B cell (primary cell): ENCODE measurements at regions not wholly inside any gene's neighbourhood (a gene's known extent, or its start where the extent isn't known, plus 50 kb on each side); places are given as distances from the start of the nearest gene placed in this dataset.

Experiments used
- ATAC-seq: fragments of 200-7000 bp; cut with Tn5 transposase; one replicate; pipeline ENCODE4 v1.10.0; 2021; ENCODE audit warnings: low read depth, mild to moderate bottlenecking, moderate number of reproducible peaks, moderate library complexity
- CTCF ChIA-PET: fragments of 350-600 bp; sonication (Branson Sonifier 250); formaldehyde crosslinking; loops from one replicate; lab custom pipeline; 2021; ENCODE audit warnings: antibody characterized with exemption, inconsistent platforms; lab: Charles Lee
- POLR2A ChIA-PET: fragments of 350-600 bp; sonication (Branson Sonifier 250); formaldehyde crosslinking; loops from one replicate; lab custom pipeline; 2021; ENCODE audit warnings: antibody characterized with exemption; lab: Charles Lee
- DNase-seq: peaks from one replicate; pipeline ENCODE4 v3.0.0; 2013
- H2AFZ ChIP-seq: 2 replicates; pipeline ENCODE4 v1.6.1; 2012; ENCODE audit warnings: mild to moderate bottlenecking, low read depth, low read length; ENCODE audit not compliant: insufficient read depth, poor library complexity, severe bottlenecking
- H3K27ac ChIP-seq, 2 donors: 1 replicate in 1 of 2; 2 replicates in 1 of 2; pipeline ENCODE4 v1.5.1; 2012 to 2013; ENCODE audit warnings: low read length in 2 of 2, mild to moderate bottlenecking in 2 of 2, moderate library complexity in 1 of 2
- H3K27me3 ChIP-seq, 4 experiments: fragments of 200-600 bp in 1 of 4; sonication (generic) in 1 of 4; replicated peaks in 1 of 4; 1 replicate in 2 of 4; 2 replicates in 2 of 4; pipeline versions ENCODE4 v1.6.1 to v1.7.0; 2013 to 2016; ENCODE audit warnings: low read length in 3 of 4, mild to moderate bottlenecking in 2 of 4, mixed read lengths in 1 of 4, moderate library complexity in 1 of 4; ENCODE audit not compliant: insufficient read depth in 4 of 4, control insufficient read depth in 3 of 4; ENCODE audit errors: control extremely low read depth in 1 of 4
- H3K36me3 ChIP-seq, 2 experiments: replicated peaks in 1 of 2; 1 replicate in 1 of 2; 2 replicates in 1 of 2; pipeline versions ENCODE4 v1.6.1 to v1.7.1; 2013; ENCODE audit warnings: low read length in 1 of 2; ENCODE audit not compliant: insufficient read depth in 2 of 2, control insufficient read depth in 1 of 2; ENCODE audit errors: control extremely low read depth in 1 of 2, extremely low read depth in 1 of 2
- H3K4me1 ChIP-seq, 2 donors: fragments of 200-600 bp in 1 of 2; sonication (generic) in 1 of 2; 1 replicate in 1 of 2; 2 replicates in 1 of 2; pipeline versions ENCODE4 v1.5.1 to v1.6.1; 2013 to 2017; ENCODE audit warnings: low read length in 2 of 2; ENCODE audit not compliant: control insufficient read depth in 2 of 2, insufficient read depth in 2 of 2
- H3K4me2 ChIP-seq: replicated peaks from 2 replicates; pipeline ENCODE3; 2012; ENCODE audit warnings: mild to moderate bottlenecking, low read depth, low read length; ENCODE audit not compliant: poor library complexity, severe bottlenecking
- H3K4me3 ChIP-seq, 5 experiments: fragments of 200-600 bp in 1 of 5; sonication (generic) in 1 of 5; 1 replicate in 3 of 5; 2 replicates in 2 of 5; pipeline versions ENCODE4 v1.5.1 to v1.7.0; 2011 to 2016; ENCODE audit warnings: low read length in 4 of 5, mild to moderate bottlenecking in 4 of 5, low read depth in 2 of 5, control low read depth in 1 of 5, moderate library complexity in 1 of 5; ENCODE audit not compliant: insufficient read depth in 1 of 5; ENCODE audit errors: control extremely low read depth in 1 of 5, extremely low read depth in 1 of 5
- H3K79me2 ChIP-seq: fragments of 200-600 bp; sonication (generic); one replicate; pipeline ENCODE4 v1.6.0; 2016; ENCODE audit warnings: low read length; ENCODE audit not compliant: control insufficient read depth, insufficient read depth
- H3K9ac ChIP-seq: fragments of 200-600 bp; sonication (generic); 2 replicates; pipeline ENCODE4 v1.6.1; 2017; ENCODE audit warnings: mild to moderate bottlenecking, low read length, moderate library complexity
- H3K9me3 ChIP-seq, 3 donors: one replicate each; pipeline versions ENCODE4 v1.6.1 to v1.7.1; 2013; ENCODE audit warnings: low read length in 2 of 3; ENCODE audit not compliant: control insufficient read depth in 2 of 3, insufficient read depth in 1 of 3; ENCODE audit errors: control extremely low read depth in 1 of 3
- H4K20me1 ChIP-seq: 2 replicates; pipeline ENCODE4 v1.6.0; 2012; ENCODE audit warnings: mild to moderate bottlenecking, low read length; ENCODE audit not compliant: insufficient read depth, control insufficient read depth, poor library complexity, severe bottlenecking
- H3K27ac Mint-ChIP-seq: one replicate; pipeline ENCODE4 v1.8.0; 2021; ENCODE audit warnings: mixed read lengths
- H3K27me3 Mint-ChIP-seq: one replicate; pipeline ENCODE4 v1.8.0; 2021; ENCODE audit warnings: mixed read lengths
- H3K4me1 Mint-ChIP-seq: one replicate; pipeline ENCODE4 v1.8.0; 2021; ENCODE audit warnings: mixed read lengths
- H3K4me3 Mint-ChIP-seq: one replicate; pipeline ENCODE4 v1.8.0; 2021; ENCODE audit warnings: mixed read lengths
- H3K9me3 Mint-ChIP-seq: one replicate; pipeline ENCODE4 v1.8.0; 2022; ENCODE audit warnings: mixed read lengths; ENCODE audit not compliant: insufficient read depth
- EZH2 ChIP-seq: IDR thresholded peaks from 2 replicates; pipeline ENCODE4 v1.6.1; 2012; ENCODE audit warnings: borderline replicate concordance, low read depth, mild to moderate bottlenecking, moderate library complexity, low read length; ENCODE audit not compliant: insufficient read depth, poor library complexity, severe bottlenecking
- WGBS: methylation state at CpG from one replicate; pipeline ENCODE4 v1.1.5; 2013; ENCODE audit warnings: missing lambda C conversion rate; ENCODE audit not compliant: insufficient coverage; 5-methylcytosine and 5-hydroxymethylcytosine counted together
- intact Hi-C: fragments of 100-400 bp; cut with micrococcal nuclease; formaldehyde crosslinking; loops from one replicate; pipeline ENCODE4 v1.10.0; 2022
- TF ChIP-seq, protein P1 (sequence below): fragments of 200-600 bp; IDR thresholded peaks from one replicate; pipeline ENCODE4 v1.8.0; 2022; ENCODE audit warnings: antibody characterized with exemption, mild to moderate bottlenecking

DNA sequence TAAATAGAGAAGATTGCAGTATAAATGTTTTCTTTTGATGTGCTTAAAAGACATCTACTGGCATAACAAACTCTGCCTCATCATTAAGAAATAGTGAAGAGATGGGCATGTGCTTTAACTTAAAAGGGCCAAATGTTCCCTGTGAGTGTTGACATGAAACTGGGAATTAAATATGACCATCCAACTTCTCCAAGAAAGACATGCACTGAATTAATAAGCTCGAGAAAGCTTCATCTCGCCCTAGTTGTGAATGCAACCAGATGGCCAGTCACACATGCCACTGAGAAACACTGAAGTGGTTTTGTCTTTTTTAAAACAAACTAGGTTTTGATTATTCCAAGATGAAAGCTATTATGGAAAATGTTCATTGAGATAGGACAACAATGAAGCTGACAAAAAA, 479.2 kb downstream of the RIT2 start:
- H3K27ac ChIP-seq = no peak overlapping the region
- no peaks in the 10 kb centered on the region for H3K9me3 ChIP-seq
- H4K20me1 ChIP-seq = no peaks in the 10 kb centered on the region
- H3K36me3 ChIP-seq = no peaks in the 10 kb centered on the region
- ChIA-PET CTCF (no interaction called here), POLR2A (no interaction called here)
- Mint-ChIP-seq H3K9me3 (peaks cover 4% of the 10 kb centered on the region), H3K4me3 (no peak overlapping the region), H3K27ac (no peak overlapping the region), H3K27me3 (no peaks in the 10 kb centered on the region), H3K4me1 (no peaks in the 10 kb centered on the region)
- no peak overlapping the region for H3K9ac ChIP-seq
- H2AFZ ChIP-seq = no peak overlapping the region
- WGBS = no CpG with 5 or more reads among the region's 2 CpGs
- DNase-seq (no peak), ATAC-seq (no peak)
- H3K79me2 ChIP-seq = no peaks in the 10 kb centered on the region
- intact Hi-C loops = no loop called here
- no peak overlapping the region for H3K4me3 ChIP-seq
- no peaks in the 10 kb centered on the region for H3K27me3 ChIP-seq
- H3K4me2 ChIP-seq = no peak overlapping the region
- H3K4me1 ChIP-seq = no peaks in the 10 kb centered on the region
- TF ChIP-seq, protein P1, sequence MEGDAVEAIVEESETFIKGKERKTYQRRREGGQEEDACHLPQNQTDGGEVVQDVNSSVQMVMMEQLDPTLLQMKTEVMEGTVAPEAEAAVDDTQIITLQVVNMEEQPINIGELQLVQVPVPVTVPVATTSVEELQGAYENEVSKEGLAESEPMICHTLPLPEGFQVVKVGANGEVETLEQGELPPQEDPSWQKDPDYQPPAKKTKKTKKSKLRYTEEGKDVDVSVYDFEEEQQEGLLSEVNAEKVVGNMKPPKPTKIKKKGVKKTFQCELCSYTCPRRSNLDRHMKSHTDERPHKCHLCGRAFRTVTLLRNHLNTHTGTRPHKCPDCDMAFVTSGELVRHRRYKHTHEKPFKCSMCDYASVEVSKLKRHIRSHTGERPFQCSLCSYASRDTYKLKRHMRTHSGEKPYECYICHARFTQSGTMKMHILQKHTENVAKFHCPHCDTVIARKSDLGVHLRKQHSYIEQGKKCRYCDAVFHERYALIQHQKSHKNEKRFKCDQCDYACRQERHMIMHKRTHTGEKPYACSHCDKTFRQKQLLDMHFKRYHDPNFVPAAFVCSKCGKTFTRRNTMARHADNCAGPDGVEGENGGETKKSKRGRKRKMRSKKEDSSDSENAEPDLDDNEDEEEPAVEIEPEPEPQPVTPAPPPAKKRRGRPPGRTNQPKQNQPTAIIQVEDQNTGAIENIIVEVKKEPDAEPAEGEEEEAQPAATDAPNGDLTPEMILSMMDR = no peak
- no peak for TF ChIP-seq EZH2

DNA sequence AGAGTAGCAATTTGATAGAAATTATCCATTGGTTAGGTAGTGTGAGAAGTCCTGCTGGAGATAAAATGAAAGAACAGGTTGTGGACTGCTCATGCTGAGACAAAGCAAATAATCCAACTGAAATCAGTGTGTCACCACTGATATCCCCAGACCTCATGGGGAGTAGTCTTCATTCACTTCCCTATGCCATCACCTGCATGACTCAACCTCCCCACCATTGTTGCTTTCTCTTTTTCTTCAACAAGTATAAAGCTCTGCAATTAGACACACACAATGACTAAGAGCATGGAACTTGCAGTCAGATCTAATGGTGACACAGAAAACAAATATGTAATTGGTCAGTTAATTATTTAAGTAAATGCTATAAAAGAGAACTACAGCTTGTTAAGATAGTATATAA, 475.3 kb downstream of the RIT2 start:
- Mint-ChIP-seq H3K4me3 (no peak overlapping the region), H3K27ac (no peak overlapping the region), H3K4me1 (no peaks in the 10 kb centered on the region), H3K9me3 (peaks cover 4% of the 10 kb centered on the region), H3K27me3 (no peaks in the 10 kb centered on the region)
- no peak for TF ChIP-seq EZH2
- TF ChIP-seq, protein P1 = no peak
- Histone ChIP-seq H3K79me2 (no peaks in the 10 kb centered on the region), H4K20me1 (no peaks in the 10 kb centered on the region), H3K27me3 (no peaks in the 10 kb centered on the region), H3K4me3 (no peak overlapping the region), H3K4me2 (no peak overlapping the region), H3K27ac (no peak overlapping the region), H2AFZ (no peak overlapping the region), H3K36me3 (no peaks in the 10 kb centered on the region), H3K4me1 (no peaks in the 10 kb centered on the region), H3K9me3 (no peaks in the 10 kb centered on the region), H3K9ac (no peak overlapping the region)
- ChIA-PET CTCF (no interaction called here), POLR2A (no interaction called here)
- DNase-seq = no peak
- intact Hi-C loops = no loop called here
- ATAC-seq = no peak
